ENCODE measurements at regions not wholly inside any gene's neighbourhood (a gene's known extent, or its start where the extent isn't known, plus 50 kb on each side); places are given as distances from the start of the nearest gene placed in this dataset.
"Not testable (repeated sequence)": the region's sequence is repeated elsewhere in the genome, so short reads cannot be mapped to it uniquely, and the experiment has no call there.

- H3K4ac ChIP-seq (ENCODE audit: low read depth in 1 of 2, low read length in 2 of 2): no peak overlapping the region
- H3K23ac ChIP-seq (ENCODE audit: low read length in 2 of 2): no peak overlapping the region
- H3K14ac ChIP-seq (ENCODE audit: low read length in 2 of 2): no peak overlapping the region
- H2BK12ac ChIP-seq (ENCODE audit: low read length in 2 of 2): no peak overlapping the region
- 89% methylated on average over 5 of the region's 5 CpGs for WGBS
- no peak overlapping the region for H3K27ac ChIP-seq (ENCODE audit: low read length, poor library complexity, severe bottlenecking)
- no peak for DNase-seq
- no peak overlapping the region for H4K8ac ChIP-seq (ENCODE audit: low read length)
- H3K9ac ChIP-seq (ENCODE audit: low read length): no peak overlapping the region
- H4K91ac ChIP-seq (ENCODE audit: low read length): no peak overlapping the region
- no peak overlapping the region for H2BK15ac ChIP-seq (ENCODE audit: low read depth, poor library complexity, severe bottlenecking)
- H2AFZ ChIP-seq (ENCODE audit: low read depth, low read length): no peak overlapping the region
- H3K4me1 ChIP-seq (ENCODE audit: control insufficient read depth, insufficient read depth, low read depth, low read length): no peaks in the 10 kb centered on the region
- no peaks in the 10 kb centered on the region for H3K9me3 ChIP-seq (ENCODE audit: control insufficient read depth, low read length)
- no peak overlapping the region for H3K4me2 ChIP-seq (ENCODE audit: low read length, poor library complexity, severe bottlenecking)
- no peaks in the 10 kb centered on the region for H3K27me3 ChIP-seq (ENCODE audit: control insufficient read depth in 1 of 2, insufficient read depth in 1 of 2, low read length in 2 of 2)
- H2BK5ac ChIP-seq (ENCODE audit: low read depth, low read length, poor library complexity, severe bottlenecking): no peak overlapping the region
- H3K4me3 ChIP-seq (ENCODE audit: insufficient read depth in 1 of 2, low read depth in 1 of 2, low read length in 2 of 2): no peak overlapping the region
- no peak overlapping the region for H2AK5ac ChIP-seq (ENCODE audit: low read length, severe bottlenecking)
- H3K36me3 ChIP-seq (ENCODE audit: control insufficient read depth in 1 of 2, insufficient read depth in 2 of 2, low read depth in 1 of 2, low read length in 2 of 2): no peaks in the 10 kb centered on the region
- no peak overlapping the region for H2BK120ac ChIP-seq (ENCODE audit: low read depth, low read length)
- H3K79me1 ChIP-seq (replicated peaks; ENCODE audit: low read length, poor library complexity, severe bottlenecking): no peaks in the 10 kb centered on the region
- no peak overlapping the region for H3K18ac ChIP-seq (ENCODE audit: low read depth in 1 of 2, low read length in 2 of 2)
Measured at GRCh38 chr5:51712201-51712600, 329.0 kb downstream of the ISL1 start.

GRCh38 chr5:51715445-51715844, 332.2 kb downstream of the ISL1 start:
- H3K9ac ChIP-seq (ENCODE audit: low read length); H2BK5ac ChIP-seq (ENCODE audit: low read depth, low read length, poor library complexity, severe bottlenecking); H2AFZ ChIP-seq (ENCODE audit: low read depth, low read length); H2BK120ac ChIP-seq (ENCODE audit: low read depth, low read length); H3K27ac ChIP-seq (ENCODE audit: low read length, poor library complexity, severe bottlenecking); H4K8ac ChIP-seq (ENCODE audit: low read length); H3K18ac ChIP-seq (ENCODE audit: low read depth in 1 of 2, low read length in 2 of 2); H2AK5ac ChIP-seq (ENCODE audit: low read length, severe bottlenecking); H3K9me3 ChIP-seq (ENCODE audit: control insufficient read depth, low read length); H4K91ac ChIP-seq (ENCODE audit: low read length); H3K4ac ChIP-seq (ENCODE audit: low read depth in 1 of 2, low read length in 2 of 2); H2BK15ac ChIP-seq (ENCODE audit: low read depth, poor library complexity, severe bottlenecking); DNase-seq; H3K23ac ChIP-seq (ENCODE audit: low read length in 2 of 2); H3K27me3 ChIP-seq (ENCODE audit: control insufficient read depth in 1 of 2, insufficient read depth in 1 of 2, low read length in 2 of 2); H3K14ac ChIP-seq (ENCODE audit: low read length in 2 of 2); H2BK12ac ChIP-seq (ENCODE audit: low read length in 2 of 2); H3K79me1 ChIP-seq (replicated peaks; ENCODE audit: low read length, poor library complexity, severe bottlenecking); H3K4me3 ChIP-seq (ENCODE audit: insufficient read depth in 1 of 2, low read depth in 1 of 2, low read length in 2 of 2); H3K36me3 ChIP-seq (ENCODE audit: control insufficient read depth in 1 of 2, insufficient read depth in 2 of 2, low read depth in 1 of 2, low read length in 2 of 2); H3K4me2 ChIP-seq (ENCODE audit: low read length, poor library complexity, severe bottlenecking); H3K4me1 ChIP-seq (ENCODE audit: control insufficient read depth, insufficient read depth, low read depth, low read length): not testable (repeated sequence)
- WGBS: 100% methylated on average over 2 of the region's 2 CpGs

- H2AK5ac ChIP-seq (ENCODE audit: low read length, severe bottlenecking): no peak overlapping the region
- no CpG with 5 or more reads among the region's 2 CpGs for WGBS
- H3K4ac ChIP-seq (ENCODE audit: low read depth in 1 of 2, low read length in 2 of 2): no peak overlapping the region
- peak; percentile 37 for DNase-seq
- H3K4me3 ChIP-seq (ENCODE audit: insufficient read depth in 1 of 2, low read depth in 1 of 2, low read length in 2 of 2): no peak overlapping the region
- no peaks in the 10 kb centered on the region for H3K79me1 ChIP-seq (replicated peaks; ENCODE audit: low read length, poor library complexity, severe bottlenecking)
- no peak overlapping the region for H4K91ac ChIP-seq (ENCODE audit: low read length)
- H3K4me1 ChIP-seq (ENCODE audit: control insufficient read depth, insufficient read depth, low read depth, low read length): no peaks in the 10 kb centered on the region
- no peak overlapping the region for H2BK5ac ChIP-seq (ENCODE audit: low read depth, low read length, poor library complexity, severe bottlenecking)
- H2BK120ac ChIP-seq (ENCODE audit: low read depth, low read length): no peak overlapping the region
- no peak overlapping the region for H3K18ac ChIP-seq (ENCODE audit: low read depth in 1 of 2, low read length in 2 of 2)
- H2BK12ac ChIP-seq (ENCODE audit: low read length in 2 of 2): no peak overlapping the region
- H3K27me3 ChIP-seq (ENCODE audit: control insufficient read depth in 1 of 2, insufficient read depth in 1 of 2, low read length in 2 of 2): no peaks in the 10 kb centered on the region
- no peaks in the 10 kb centered on the region for H3K36me3 ChIP-seq (ENCODE audit: control insufficient read depth in 1 of 2, insufficient read depth in 2 of 2, low read depth in 1 of 2, low read length in 2 of 2)
- H3K4me2 ChIP-seq (ENCODE audit: low read length, poor library complexity, severe bottlenecking): no peak overlapping the region
- no peak overlapping the region for H4K8ac ChIP-seq (ENCODE audit: low read length)
- no peak overlapping the region for H3K9ac ChIP-seq (ENCODE audit: low read length)
- no peak overlapping the region for H3K14ac ChIP-seq (ENCODE audit: low read length in 2 of 2)
- no peak overlapping the region for H3K27ac ChIP-seq (ENCODE audit: low read length, poor library complexity, severe bottlenecking)
- no peaks in the 10 kb centered on the region for H3K9me3 ChIP-seq (ENCODE audit: control insufficient read depth, low read length)
- H2AFZ ChIP-seq (ENCODE audit: low read depth, low read length): no peak overlapping the region
- no peak overlapping the region for H3K23ac ChIP-seq (ENCODE audit: low read length in 2 of 2)
- no peak overlapping the region for H2BK15ac ChIP-seq (ENCODE audit: low read depth, poor library complexity, severe bottlenecking)
Measured at GRCh38 chr5:51731421-51732029, 348.3 kb downstream of the ISL1 start.

- no peaks in the 10 kb centered on the region for H3K9me3 ChIP-seq (ENCODE audit: control insufficient read depth, low read length)
- H3K23ac ChIP-seq (ENCODE audit: low read length in 2 of 2): no peak overlapping the region
- H2AK5ac ChIP-seq (ENCODE audit: low read length, severe bottlenecking): no peak overlapping the region
- no peaks in the 10 kb centered on the region for H3K4me1 ChIP-seq (ENCODE audit: control insufficient read depth, insufficient read depth, low read depth, low read length)
- no peak overlapping the region for H3K18ac ChIP-seq (ENCODE audit: low read depth in 1 of 2, low read length in 2 of 2)
- no peaks in the 10 kb centered on the region for H3K79me1 ChIP-seq (replicated peaks; ENCODE audit: low read length, poor library complexity, severe bottlenecking)
- no peak overlapping the region for H3K9ac ChIP-seq (ENCODE audit: low read length)
- no CpG with 5 or more reads among the region's 3 CpGs for WGBS
- H3K4ac ChIP-seq (ENCODE audit: low read depth in 1 of 2, low read length in 2 of 2): no peak overlapping the region
- no peak overlapping the region for H3K4me2 ChIP-seq (ENCODE audit: low read length, poor library complexity, severe bottlenecking)
- no peak overlapping the region for H4K91ac ChIP-seq (ENCODE audit: low read length)
- no peak overlapping the region for H3K27ac ChIP-seq (ENCODE audit: low read length, poor library complexity, severe bottlenecking)
- H3K4me3 ChIP-seq (ENCODE audit: insufficient read depth in 1 of 2, low read depth in 1 of 2, low read length in 2 of 2): no peak overlapping the region
- no peak overlapping the region for H2BK5ac ChIP-seq (ENCODE audit: low read depth, low read length, poor library complexity, severe bottlenecking)
- H4K8ac ChIP-seq (ENCODE audit: low read length): no peak overlapping the region
- H2BK12ac ChIP-seq (ENCODE audit: low read length in 2 of 2): no peak overlapping the region
- no peaks in the 10 kb centered on the region for H3K36me3 ChIP-seq (ENCODE audit: control insufficient read depth in 1 of 2, insufficient read depth in 2 of 2, low read depth in 1 of 2, low read length in 2 of 2)
- H3K14ac ChIP-seq (ENCODE audit: low read length in 2 of 2): no peak overlapping the region
- peak; percentile 1 for DNase-seq
- no peaks in the 10 kb centered on the region for H3K27me3 ChIP-seq (ENCODE audit: control insufficient read depth in 1 of 2, insufficient read depth in 1 of 2, low read length in 2 of 2)
- no peak overlapping the region for H2BK120ac ChIP-seq (ENCODE audit: low read depth, low read length)
- H2AFZ ChIP-seq (ENCODE audit: low read depth, low read length): no peak overlapping the region
- H2BK15ac ChIP-seq (ENCODE audit: low read depth, poor library complexity, severe bottlenecking): no peak overlapping the region
Measured at GRCh38 chr5:51732304-51732703, 349.1 kb downstream of the ISL1 start.

Data from mesenchymal stem cell (in vitro differentiated cells and primary cell).